Right cardiac atrium (tissue), 5 donors: ENCODE measurements at regions not wholly inside any gene's neighbourhood (a gene's known extent, or its start where the extent isn't known, plus 50 kb on each side); places are given as distances from the start of the nearest gene placed in this dataset.
A peak's percentile ranks its signal among the peaks of the same experiment; 100 is the strongest.
"Not testable (repeated sequence)": the region's sequence is repeated elsewhere in the genome, so short reads cannot be mapped to it uniquely, and the experiment has no call there.

Source experiments
- ATAC-seq, 2 donors: fragments of 200-7000 bp; cut with Tn5 transposase; one replicate each; pipeline versions ENCODE4 v1.8.0 to v1.9.1; 2020; ENCODE audit warnings: moderate library complexity in 2 of 2, mild to moderate bottlenecking in 1 of 2
- DNase-seq, 3 donors: peaks; one replicate each; pipeline ENCODE4 v3.0.0-alpha.2; 2020
- H3K27ac ChIP-seq: one replicate; pipeline ENCODE4 v1.5.1; 2013; ENCODE audit warnings: mild to moderate bottlenecking, low read length, control low read depth, moderate library complexity
- H3K27me3 ChIP-seq: one replicate; pipeline ENCODE4 v1.6.1; 2013; ENCODE audit not compliant: control insufficient read depth, insufficient read depth
- H3K4me1 ChIP-seq: one replicate; pipeline ENCODE4 v1.6.1; 2013; ENCODE audit warnings: low read length; ENCODE audit not compliant: control insufficient read depth, insufficient read depth
- H3K4me3 ChIP-seq: one replicate; pipeline ENCODE4 v1.5.1; 2013; ENCODE audit warnings: low read length, control low read depth
- H3K9me3 ChIP-seq: one replicate; pipeline ENCODE4 v1.6.1; 2013; ENCODE audit warnings: low read length; ENCODE audit not compliant: control insufficient read depth
- WGBS: extraction: QIAGEN DNeasy Blood & Tissue Kit; methylation state at CpG from one replicate; pipeline ENCODE4 v1.1.7; 2013; 5-methylcytosine and 5-hydroxymethylcytosine counted together
- intact Hi-C, 4 donors: fragments of 100-400 bp; cut with DNase I; formaldehyde crosslinking; loops; one replicate each; pipeline versions ENCODE4 v1.11.0 to v1.14.0; 2022 to 2023
- donor health status: healthy with polysubstance abuse.
- donor health status: DM: no; HTN: yes; CAD: no.
- donor health status: DM: no; HTN: no; CAD: no.
- donor health status: DM: no; HTN: yes; CAD: no; lungs with severe emphysema.
- donor health status: DM: yes; HTN: yes; CAD: no.

GRCh38 chr14:25394356-25394755, 344.4 kb upstream of the STXBP6 start:
- peak in 1 of 2 donors; percentile 68 for ATAC-seq
- Histone ChIP-seq H3K4me1 (no peaks in the 10 kb centered on the region), H3K27ac (no peak overlapping the region), H3K4me3 (no peak overlapping the region), H3K27me3 (no peaks in the 10 kb centered on the region), H3K9me3 (no peaks in the 10 kb centered on the region)
- intact Hi-C loops: no loop called here
- DNase-seq: peak in 2 of 3 donors; percentile 40 to 58

GRCh38 chr14:25389948-25390347, 340.0 kb upstream of the STXBP6 start:
- DNase-seq (no peak), ATAC-seq (no peak)
- intact Hi-C loops: no loop called here
- 67% methylated on average over 2 of the region's 2 CpGs for WGBS
- H3K9me3 ChIP-seq: no peaks in the 10 kb centered on the region
- no peak overlapping the region for H3K4me3 ChIP-seq
- H3K4me1 ChIP-seq: no peaks in the 10 kb centered on the region
- no peak overlapping the region for H3K27ac ChIP-seq
- no peaks in the 10 kb centered on the region for H3K27me3 ChIP-seq

- no peaks in the 10 kb centered on the region for H3K27me3 ChIP-seq
- WGBS: 39% methylated on average over 3 of the region's 3 CpGs
- intact Hi-C loops: no loop called here
- H3K27ac ChIP-seq: no peak overlapping the region
- peak in 1 of 2 donors; percentile 23 for ATAC-seq
- no peak overlapping the region for H3K4me3 ChIP-seq
- DNase-seq: no peak
- H3K9me3 ChIP-seq: no peaks in the 10 kb centered on the region
- H3K4me1 ChIP-seq: no peaks in the 10 kb centered on the region
These were observed 331.6 kb upstream of the STXBP6 start for GRCh38 chr14:25381498-25381897.

- Histone ChIP-seq H3K27ac (no peak overlapping the region), H3K27me3 (no peaks in the 10 kb centered on the region), H3K9me3 (no peaks in the 10 kb centered on the region), H3K4me1 (no peaks in the 10 kb centered on the region), H3K4me3 (no peak overlapping the region)
- DNase-seq (no peak), ATAC-seq (no peak)
- WGBS: 84% methylated on average over 2 of the region's 2 CpGs
- intact Hi-C loops: no loop called here
These were observed 325.7 kb upstream of the STXBP6 start for GRCh38 chr14:25375639-25376038.

GRCh38 chr14:25371068-25371467, 321.1 kb upstream of the STXBP6 start:
- DNase-seq: no peak
- no peak for ATAC-seq
- no peaks in the 10 kb centered on the region for H3K9me3 ChIP-seq
- H3K4me1 ChIP-seq: no peaks in the 10 kb centered on the region
- H3K27ac ChIP-seq: no peak overlapping the region
- no peak overlapping the region for H3K4me3 ChIP-seq
- intact Hi-C loops: no loop called here
- no peaks in the 10 kb centered on the region for H3K27me3 ChIP-seq
- 78% methylated on average over 1 of the region's 1 CpG for WGBS

GRCh38 chr14:25370057-25370456, 320.1 kb upstream of the STXBP6 start:
- 85% methylated on average over 10 of the region's 10 CpGs for WGBS
- peak in 1 of 3 donors; percentile 15 for DNase-seq
- ATAC-seq, intact Hi-C loops, H3K4me3 ChIP-seq, H3K9me3 ChIP-seq, H3K4me1 ChIP-seq, H3K27ac ChIP-seq, H3K27me3 ChIP-seq: not testable (repeated sequence)

- no peaks in the 10 kb centered on the region for H3K4me1 ChIP-seq
- ATAC-seq: no peak
- H3K27me3 ChIP-seq: no peaks in the 10 kb centered on the region
- 72% methylated on average over 1 of the region's 1 CpG for WGBS
- H3K4me3 ChIP-seq: no peak overlapping the region
- DNase-seq: no peak
- no peaks in the 10 kb centered on the region for H3K9me3 ChIP-seq
- H3K27ac ChIP-seq: no peak overlapping the region
- intact Hi-C loops: no loop called here
These were observed 308.4 kb upstream of the STXBP6 start for GRCh38 chr14:25358330-25358729.

- intact Hi-C loops: no loop called here
- Histone ChIP-seq H3K27ac (no peak overlapping the region), H3K4me3 (no peak overlapping the region), H3K9me3 (no peaks in the 10 kb centered on the region), H3K4me1 (no peaks in the 10 kb centered on the region), H3K27me3 (no peaks in the 10 kb centered on the region)
- ATAC-seq (no peak), DNase-seq (no peak)
- WGBS: 68% methylated on average over 4 of the region's 4 CpGs
These were observed 301.3 kb upstream of the STXBP6 start for GRCh38 chr14:25351269-25351668.

- Histone ChIP-seq H3K9me3 (no peaks in the 10 kb centered on the region), H3K27me3 (no peaks in the 10 kb centered on the region), H3K4me3 (no peak overlapping the region), H3K4me1 (no peaks in the 10 kb centered on the region), H3K27ac (no peak overlapping the region)
- ATAC-seq: no peak
- WGBS: 42% methylated on average over 4 of the region's 4 CpGs
- DNase-seq: peak in 2 of 3 donors; percentile 16 to 19
- intact Hi-C loops: no loop called here
These were observed 300.9 kb upstream of the STXBP6 start for GRCh38 chr14:25350802-25351201.

GRCh38 chr14:25350021-25350420, 300.1 kb upstream of the STXBP6 start:
- intact Hi-C loops: no loop called here
- 54% methylated on average over 3 of the region's 3 CpGs for WGBS
- ATAC-seq: no peak

GRCh38 chr14:25349269-25349668, 299.3 kb upstream of the STXBP6 start:
- 58% methylated on average over 1 of the region's 1 CpG for WGBS

More at GRCh38 chr14:25350021-25350420, 300.1 kb upstream of the STXBP6 start:
- no peak overlapping the region for H3K27ac ChIP-seq
- H3K27me3 ChIP-seq: no peaks in the 10 kb centered on the region
- no peaks in the 10 kb centered on the region for H3K4me1 ChIP-seq
- no peak overlapping the region for H3K4me3 ChIP-seq
- DNase-seq: no peak
- H3K9me3 ChIP-seq: no peaks in the 10 kb centered on the region

GRCh38 chr14:25340882-25341281, 290.9 kb upstream of the STXBP6 start:
- Histone ChIP-seq H3K4me3 (no peak overlapping the region), H3K27ac (no peak overlapping the region), H3K9me3 (no peaks in the 10 kb centered on the region), H3K4me1 (no peaks in the 10 kb centered on the region), H3K27me3 (no peaks in the 10 kb centered on the region)
- no peak for DNase-seq
- 97% methylated on average over 1 of the region's 1 CpG for WGBS
- intact Hi-C loops: no loop called here
- ATAC-seq: no peak

More at GRCh38 chr14:25349269-25349668, 299.3 kb upstream of the STXBP6 start:
- no peaks in the 10 kb centered on the region for H3K4me1 ChIP-seq
- DNase-seq (no peak), ATAC-seq (no peak)
- H3K9me3 ChIP-seq: no peaks in the 10 kb centered on the region
- H3K27ac ChIP-seq: no peak overlapping the region
- intact Hi-C loops: no loop called here
- no peaks in the 10 kb centered on the region for H3K27me3 ChIP-seq
- no peak overlapping the region for H3K4me3 ChIP-seq
